Anterior cingulate cortex (tissue), 58 donors: ENCODE measurements at regions not wholly inside any gene's neighbourhood (a gene's known extent, or its start where the extent isn't known, plus 50 kb on each side); places are given as distances from the start of the nearest gene placed in this dataset.
"Not testable (repeated sequence)": the region's sequence is repeated elsewhere in the genome, so short reads cannot be mapped to it uniquely, and the experiment has no call there.

Source experiments
- DNase-seq, 58 donors: peaks; one replicate each; lab custom pipeline; 2025; lab: John Stamatoyannopoulos, UW

DNA sequence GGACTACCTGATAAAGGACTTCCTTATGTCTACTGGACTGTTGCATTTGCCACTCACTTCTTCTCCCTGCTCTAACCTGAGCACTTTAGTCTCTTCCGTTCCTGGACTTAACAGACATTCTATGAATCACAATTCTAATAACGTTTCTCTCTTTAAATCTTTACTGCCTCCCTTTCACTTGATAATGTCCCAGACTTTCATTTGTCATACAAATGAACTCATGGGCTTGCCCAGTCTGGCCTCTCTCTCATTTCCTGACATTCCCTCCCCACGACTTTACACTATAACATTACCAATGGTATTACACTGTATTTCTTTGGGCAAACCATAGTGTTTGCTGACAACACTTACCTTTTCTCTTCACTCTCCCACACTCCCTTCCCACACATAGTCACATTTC is 540.7 kb upstream of the TMEFF2 start:
- no peak for DNase-seq

DNA sequence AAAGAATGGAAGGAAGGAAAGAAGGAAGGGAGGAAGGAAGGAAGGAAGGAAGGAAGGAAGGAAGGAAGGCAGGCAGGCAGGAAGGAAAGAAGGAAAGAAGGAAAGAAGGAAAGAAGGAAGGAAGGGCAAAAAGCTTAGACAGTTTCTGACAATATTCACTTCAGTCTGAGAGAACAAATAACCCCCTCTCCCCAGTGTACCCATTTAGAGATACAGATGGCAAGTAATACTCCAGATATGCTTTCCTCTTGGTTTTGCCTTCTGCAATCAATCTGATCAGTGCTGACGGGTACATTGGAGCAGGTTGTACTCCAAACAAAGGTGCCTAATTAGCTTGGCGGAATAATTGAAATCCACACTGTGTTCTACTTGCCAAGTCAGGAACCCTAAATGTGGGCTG is 534.6 kb upstream of the TMEFF2 start:
- no peak for DNase-seq

DNA sequence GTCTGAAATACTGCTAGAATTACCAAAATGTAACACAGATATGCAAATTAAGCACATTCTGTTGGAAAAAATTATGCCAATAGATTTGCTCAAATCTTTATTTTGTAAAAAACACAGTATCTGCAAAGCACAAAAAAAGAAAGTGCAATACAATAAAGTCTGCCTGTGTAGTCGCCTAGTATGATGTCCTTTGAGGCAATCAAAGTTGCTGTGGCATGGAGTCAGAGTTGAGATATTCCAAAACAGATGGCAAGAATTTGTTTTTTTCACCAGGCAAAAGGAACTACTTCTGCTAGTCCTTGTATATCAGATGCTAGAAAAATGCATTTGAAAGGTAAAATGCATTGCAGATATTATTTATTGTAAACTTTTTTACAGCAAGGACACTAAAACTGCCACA is 531.3 kb upstream of the TMEFF2 start:
- DNase-seq, result no peak

DNA sequence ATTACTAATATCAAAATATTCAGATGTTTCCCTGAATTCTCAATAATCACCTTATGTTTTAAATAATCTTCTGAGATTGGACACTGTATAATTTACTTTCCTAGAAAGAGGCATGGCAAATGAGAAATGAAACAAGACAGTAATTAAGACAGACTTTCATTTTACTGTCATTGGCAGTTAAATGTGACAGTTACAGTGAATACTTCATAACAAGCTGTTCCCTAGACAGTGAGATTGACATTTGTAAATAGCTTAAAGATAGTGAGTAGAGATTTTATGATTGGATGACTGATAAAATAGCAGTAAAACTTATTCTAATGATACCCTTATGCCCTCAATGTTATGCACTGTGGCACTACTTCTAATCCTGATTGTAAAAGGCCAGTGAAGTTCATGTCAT is 524.9 kb upstream of the TMEFF2 start:
- DNase-seq, result no peak

DNA sequence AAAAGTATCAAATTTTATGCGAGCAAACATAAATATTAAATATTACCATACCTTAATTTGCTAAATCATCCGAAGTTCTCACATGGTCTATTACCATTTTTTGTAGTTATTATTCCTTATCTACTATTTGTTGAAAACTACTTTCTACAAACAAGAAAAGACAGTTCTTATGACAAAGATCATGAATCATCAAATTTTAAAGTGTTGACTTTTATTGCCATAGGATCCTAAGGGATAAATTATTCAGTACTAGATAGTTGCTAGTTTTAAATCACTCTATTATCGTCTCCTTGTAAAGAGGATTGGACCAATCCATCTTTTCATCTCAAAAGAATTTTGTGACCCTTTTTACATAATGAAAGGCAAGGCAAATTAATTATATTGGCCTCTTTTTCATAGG is 523.6 kb upstream of the TMEFF2 start:
- no peak for DNase-seq

DNA sequence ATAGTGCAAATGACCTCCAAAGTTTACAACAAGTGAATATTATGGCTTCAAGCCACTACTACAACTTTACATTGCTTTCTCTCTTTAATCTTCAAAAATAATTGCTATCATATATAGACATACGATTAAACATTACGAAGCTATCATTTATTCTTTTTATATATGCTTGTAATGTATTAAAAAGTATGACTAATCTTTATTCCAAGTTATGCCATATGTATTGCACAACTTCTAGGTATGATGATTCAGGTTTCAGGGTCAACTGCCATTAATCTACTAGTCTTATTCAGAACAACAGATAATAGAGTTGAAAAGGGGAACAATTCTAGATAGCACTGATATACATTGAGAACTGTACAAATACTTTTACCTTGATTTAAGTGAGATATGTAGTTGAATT is 506.2 kb upstream of the TMEFF2 start:
- DNase-seq, result no peak

DNA sequence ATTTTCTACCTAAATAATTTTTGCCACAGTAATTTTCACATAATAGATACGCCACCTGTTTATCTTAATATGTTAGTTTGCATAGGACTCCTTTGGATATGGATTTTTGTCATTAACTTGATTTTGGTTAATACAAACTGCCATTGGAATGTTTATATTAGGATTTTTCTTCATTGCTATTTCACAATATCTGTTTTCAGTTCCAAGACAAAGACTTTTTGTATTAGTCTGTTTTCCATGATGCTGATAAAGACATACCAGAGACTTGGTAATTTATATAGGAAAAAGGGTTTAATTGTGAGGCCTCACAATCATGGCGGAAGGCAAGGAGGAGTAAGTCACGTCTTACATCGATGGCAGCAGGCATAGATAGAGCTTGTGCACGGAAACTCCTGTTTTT is 503.1 kb upstream of the TMEFF2 start:
- no peak for DNase-seq

DNA sequence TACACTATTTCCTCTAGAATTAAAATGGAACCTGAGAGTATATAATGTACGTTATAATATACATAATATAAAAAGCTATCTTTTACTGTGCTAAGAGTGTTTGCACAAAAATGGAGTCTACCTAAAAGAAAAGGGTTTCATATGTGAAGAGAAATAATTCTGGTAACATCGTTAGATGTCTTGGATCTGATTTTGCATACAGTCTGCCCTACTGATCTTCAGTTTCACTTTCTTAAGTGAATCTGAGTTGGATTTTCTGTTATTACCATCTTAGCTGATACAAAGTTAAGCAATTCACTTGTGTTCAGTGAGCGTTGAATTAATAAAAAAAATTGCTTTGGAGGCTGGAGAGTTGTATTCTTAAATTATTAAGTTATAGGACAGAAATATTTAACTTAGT is 502.1 kb upstream of the TMEFF2 start:
- DNase-seq, result no peak

DNA sequence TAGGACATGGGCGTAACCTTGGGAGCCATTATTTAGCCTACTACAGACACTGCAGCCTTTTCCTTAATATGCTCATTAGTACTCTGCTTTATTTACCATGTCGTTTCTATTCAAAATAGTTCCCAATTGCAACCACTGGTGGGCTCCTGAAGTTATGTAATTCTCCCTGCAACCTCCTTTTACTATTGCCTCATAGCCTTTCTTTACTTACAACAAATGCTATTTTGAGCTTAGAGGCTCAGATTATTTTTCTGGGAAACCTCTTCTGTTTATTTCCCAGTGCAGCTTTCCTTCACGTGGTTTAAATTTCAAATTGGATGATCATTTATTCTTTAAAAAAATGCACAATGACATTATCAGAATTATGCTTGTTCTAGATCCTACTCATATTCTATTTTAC is 492.3 kb upstream of the TMEFF2 start:
- DNase-seq, result no peak

DNA sequence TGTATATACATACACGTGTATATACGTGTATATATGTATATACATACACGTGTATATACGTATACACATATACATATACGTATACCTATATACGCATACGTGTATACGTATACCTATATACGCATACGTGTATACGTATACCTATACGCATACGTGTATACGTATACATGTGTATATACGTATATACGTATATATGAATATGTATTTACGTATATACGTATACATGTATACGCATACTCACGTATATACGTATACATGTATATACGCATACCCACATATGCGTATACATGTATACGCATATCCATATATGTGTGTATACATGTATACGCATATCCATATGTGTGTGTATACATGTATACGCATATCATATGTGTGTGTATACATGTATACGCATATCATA is 487.8 kb upstream of the TMEFF2 start:
- DNase-seq, result not testable (repeated sequence)

DNA sequence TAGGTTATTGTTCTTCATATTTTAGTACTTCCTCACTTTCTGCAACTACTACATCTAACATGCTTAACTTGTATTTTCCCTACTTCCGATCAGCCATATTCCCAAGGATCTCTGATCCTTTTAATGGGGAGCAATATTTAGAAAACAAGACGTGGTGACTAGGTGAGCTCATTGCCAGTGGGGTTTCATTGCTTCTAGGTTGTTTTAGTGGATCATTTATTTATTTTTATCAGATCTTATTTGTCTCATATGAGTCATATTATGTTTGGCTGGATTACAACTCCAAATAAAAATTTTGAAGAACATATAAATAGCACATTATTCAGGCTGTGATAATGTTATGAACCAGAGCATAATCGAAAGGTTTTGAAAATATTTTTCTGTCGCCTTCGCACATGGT is 480.9 kb upstream of the TMEFF2 start:
- DNase-seq, result no peak

DNA sequence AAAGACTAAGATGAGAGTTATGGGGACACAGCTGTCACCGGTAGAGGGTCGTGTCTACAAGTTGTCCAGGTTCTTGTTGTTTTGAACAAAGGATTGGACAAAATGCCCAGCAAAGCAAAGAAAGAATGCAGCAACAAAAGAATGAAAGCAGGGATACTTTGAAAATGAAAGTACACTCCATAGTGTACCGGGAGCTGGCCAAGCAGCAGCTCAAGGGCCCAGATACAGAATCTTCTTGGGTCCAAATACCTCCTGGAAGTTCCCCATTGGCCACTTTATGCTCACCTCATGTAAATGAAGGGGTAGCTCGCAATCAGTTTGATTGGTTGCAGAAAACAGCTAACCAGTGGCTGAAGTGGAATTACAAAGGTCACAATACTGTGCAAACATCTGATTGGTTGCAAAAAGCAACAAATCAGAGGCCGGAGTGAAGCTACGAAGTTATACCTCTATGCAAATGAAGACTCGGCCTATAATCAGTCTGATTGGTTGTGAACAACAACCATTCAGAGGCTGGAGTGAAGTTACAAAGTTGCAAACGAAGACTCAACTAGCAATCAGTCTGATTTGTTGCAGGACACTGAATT is 474.9 kb upstream of the TMEFF2 start:
- no peak for DNase-seq

DNA sequence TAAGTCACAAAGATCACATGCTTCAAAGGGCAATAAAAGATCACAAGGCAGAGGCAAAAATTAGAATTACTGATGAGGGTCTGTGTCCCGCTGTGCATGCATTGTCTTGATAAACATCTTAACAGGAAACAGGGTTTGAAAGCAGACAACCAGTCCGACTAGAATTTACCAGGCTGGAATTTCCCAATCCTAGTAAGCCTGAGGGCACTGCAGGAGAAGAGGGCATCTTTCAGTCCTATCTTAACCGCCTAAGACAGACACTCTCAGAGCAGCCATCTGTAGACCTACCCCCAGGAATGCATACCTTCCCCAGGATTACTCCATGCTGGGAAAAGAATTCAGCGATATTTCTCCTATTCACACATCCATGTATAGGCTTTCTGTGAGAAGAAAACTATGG is 465.8 kb upstream of the TMEFF2 start:
- not testable (repeated sequence) for DNase-seq

DNA sequence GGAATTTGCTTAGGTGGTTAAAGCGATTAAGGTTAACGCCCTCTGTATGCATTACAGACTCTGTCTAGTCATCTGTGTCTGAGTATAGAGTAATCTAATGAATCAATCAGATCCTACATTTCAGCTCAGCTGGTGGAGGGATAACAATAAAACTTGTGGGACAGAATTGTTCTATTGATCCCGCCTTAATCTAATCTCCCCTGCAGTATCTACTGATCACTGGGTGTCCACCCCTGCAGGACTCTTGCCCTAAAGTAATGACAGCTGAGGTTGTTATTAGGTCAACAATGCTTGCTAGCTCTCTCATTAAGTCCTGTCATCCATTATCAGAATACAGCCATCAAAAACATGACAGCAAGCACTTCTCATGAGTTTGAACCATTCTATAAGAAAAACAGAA is 462.6 kb upstream of the TMEFF2 start:
- DNase-seq, result no peak

DNA sequence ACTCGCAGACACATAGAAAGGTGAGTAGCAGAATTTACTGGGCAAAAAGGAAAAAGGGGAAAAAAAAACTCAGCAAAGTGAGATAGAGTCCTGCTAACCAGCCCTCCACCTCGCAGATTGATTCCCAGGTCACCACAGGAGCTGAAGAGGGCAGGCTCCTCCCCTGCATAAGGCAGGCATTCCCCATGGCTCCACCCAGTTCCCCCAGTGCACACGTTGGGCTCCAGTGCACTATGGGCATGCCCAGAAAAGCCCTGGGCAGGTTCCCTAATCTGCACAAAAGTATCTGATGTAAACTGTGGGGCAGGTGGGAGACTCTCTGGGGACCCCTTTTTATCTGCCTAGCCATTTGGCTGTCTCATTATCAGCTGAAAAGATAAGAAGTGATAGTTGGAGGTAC is 461.2 kb upstream of the TMEFF2 start:
- DNase-seq, result no peak

DNA sequence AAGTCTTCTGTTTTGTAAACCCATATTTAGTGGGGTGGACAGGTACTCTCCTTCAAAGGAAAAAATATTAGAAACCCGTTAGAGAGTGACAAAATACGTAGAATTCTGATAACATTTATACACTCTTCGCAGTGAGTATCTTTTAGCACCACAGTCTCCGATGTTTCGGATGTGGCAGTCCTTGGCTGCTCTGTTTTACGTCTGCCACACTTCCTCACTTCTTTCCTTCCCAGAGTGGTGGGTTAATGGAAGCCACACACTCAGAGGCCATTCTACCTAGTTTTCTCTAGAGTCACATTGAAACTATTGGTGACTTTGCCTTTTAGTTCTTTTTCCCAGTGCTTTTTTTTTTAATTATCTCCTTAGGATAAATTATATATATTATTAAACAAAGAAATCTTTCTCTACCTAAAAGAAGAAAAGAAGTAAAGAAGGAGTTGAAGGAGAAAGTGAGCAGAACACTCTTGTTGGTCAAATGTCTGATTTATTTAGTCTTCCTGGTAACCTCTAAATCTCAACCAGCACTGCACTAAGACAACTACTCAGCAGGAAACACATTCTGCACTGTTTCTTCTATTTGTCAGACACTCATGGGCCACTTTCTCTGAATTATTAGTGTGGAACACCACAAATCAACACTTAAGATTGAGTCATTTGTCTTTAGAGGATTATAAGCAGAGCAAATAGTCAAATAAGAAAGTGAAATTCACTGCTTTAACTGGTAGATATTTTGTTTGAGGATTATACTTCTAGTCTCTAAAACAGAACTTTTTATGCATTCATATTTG is 451.3 kb upstream of the TMEFF2 start:
- DNase-seq, result no peak

DNA sequence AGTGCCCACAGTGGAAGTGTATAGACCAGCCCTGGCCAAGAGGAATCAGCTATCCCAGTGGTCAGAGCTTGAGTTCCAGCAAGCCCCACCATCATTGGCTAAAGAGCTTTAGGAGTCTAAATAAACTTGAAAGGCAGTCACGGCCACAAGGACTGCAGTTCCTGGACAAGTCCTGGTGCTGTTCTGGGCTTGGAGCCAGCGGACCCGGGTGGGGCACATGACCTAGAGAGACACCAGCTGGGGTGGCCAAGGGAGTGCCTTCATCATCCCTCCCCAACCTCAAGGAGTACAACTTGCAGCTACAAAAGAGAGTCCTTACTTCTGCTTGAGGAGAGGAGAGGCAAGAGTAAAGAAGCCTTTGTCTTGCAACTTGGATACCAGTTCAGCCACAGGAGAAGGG is 439.8 kb upstream of the TMEFF2 start:
- no peak for DNase-seq

DNA sequence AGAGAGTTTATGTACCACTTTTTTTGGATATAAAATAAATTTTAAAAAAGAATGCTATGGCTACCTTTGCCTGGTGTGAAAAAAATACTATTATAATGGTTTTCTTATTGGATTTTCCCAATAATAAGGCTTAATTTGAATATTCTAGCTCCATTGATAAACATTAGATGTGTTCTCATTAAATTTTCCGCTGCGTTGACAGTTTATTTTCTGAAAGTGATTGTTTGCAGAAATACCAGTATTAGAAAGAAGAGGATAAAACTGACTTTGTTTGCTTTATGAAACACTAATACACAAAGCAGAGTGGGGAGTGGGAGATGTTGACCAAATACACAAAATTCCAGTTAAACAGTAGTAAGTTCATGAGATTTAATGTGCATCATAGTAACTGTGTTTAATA is 433.3 kb upstream of the TMEFF2 start:
- no peak for DNase-seq

DNA sequence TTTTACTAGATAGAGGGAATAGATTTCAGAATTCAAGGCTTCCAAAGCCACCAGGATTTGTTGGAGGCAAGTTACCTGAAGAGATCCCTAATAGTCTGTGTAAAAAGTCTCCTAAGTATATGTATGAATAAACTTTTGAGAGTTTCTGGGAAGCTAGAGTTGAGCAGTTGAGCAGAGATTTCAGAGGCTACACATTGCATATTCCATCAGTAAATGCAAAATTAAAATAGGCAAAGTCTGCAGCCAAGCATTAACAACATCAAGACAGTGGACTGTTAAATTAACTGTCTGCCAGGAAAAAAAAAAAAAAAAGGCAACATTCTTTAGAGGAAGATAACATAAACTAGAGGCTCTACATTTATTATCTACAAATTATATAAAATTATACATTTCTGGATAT is 420.4 kb upstream of the TMEFF2 start:
- no peak for DNase-seq

DNA sequence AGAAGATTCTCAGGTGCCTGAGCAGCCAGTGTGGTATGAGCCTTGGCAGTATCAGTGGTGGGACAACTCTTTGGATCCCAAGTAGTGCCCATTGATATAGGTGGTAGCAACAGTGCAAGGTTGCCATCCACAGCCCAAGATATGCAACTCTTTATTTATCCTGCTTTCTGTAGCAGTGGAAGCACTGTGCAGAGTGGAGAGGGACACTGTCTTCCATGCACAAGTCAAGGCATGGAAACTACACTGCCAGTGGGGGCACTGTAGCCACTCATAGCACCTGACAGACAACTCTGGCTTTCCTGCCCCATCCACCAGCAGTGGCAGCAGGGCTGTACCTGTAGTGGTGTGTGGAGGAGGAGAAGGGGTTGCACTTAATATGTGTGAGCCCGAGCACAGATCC is 409.6 kb upstream of the TMEFF2 start:
- DNase-seq, result no peak

DNA sequence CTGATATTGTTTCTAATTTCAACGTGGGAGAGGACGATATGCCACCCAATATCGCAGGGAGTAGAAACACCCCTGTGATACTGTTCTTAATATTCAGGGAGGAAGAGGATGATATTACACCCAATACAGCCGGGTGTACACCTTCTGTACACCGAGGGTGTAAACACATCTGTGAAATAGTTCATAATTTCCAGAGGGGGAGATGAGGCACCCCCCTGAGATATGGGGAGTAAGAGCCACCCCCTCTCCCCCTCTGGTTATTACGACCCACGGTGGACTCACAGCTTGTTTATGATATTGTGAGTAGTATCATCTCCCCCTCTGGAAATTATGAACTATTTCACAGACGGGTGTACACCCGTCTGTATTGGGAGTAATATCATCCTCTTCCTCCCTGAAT is 403.9 kb upstream of the TMEFF2 start:
- not testable (repeated sequence) for DNase-seq

DNA sequence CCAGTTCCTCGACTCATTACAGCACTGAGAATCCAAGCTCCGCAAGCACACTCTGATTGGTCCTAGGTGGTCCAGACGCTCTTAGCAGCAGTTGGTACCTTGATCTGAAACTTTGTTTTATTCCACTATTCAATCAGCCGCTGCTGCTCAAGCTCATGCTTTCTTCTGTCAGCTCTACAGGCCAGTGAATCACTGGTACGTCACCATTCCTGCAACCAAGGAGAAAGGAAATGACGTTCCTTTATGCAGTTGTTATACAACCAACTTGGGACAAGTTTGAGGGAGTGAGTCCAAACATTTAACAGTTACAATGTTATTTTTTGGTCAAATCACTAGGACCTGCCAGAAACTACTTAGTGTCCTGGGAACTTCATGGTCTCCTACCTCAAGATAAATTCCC is 398.8 kb upstream of the TMEFF2 start:
- no peak for DNase-seq

DNA sequence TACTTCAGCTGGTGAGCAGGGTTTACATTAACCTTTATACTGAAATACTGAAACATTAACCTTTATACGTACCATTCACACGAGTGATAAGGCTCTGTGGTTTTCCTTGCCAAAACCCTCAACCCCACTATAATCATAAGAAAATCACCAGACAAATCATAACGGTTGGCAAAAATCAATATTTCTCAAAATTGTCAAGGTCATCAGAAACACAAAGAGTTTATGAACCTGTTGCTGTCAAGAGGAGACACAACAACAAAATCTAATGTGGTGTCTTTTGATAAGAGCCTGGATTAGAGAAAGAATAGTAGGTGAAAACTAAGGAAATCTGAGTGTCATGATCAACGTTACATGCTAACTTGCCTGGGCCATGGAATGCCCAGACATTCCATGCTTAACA is 396.9 kb upstream of the TMEFF2 start:
- no peak for DNase-seq
